ENCODE measurements at regions not wholly inside any gene's neighbourhood (a gene's known extent, or its start where the extent isn't known, plus 50 kb on each side); places are given as distances from the start of the nearest gene placed in this dataset.

- peaks cover 2 to 6% of the 10 kb centered on the region in 2 donors for H3K9me3 Mint-ChIP-seq
- no peaks in the 10 kb centered on the region for H3K27me3 Mint-ChIP-seq (ENCODE audit: low read depth)
- H3K27ac Mint-ChIP-seq: no peak overlapping the region
- H3K4me3 Mint-ChIP-seq: no peak overlapping the region
- no peak for ATAC-seq (replicated peaks in 1 of 2)
- DNase-seq: no peak
- H3K4me1 Mint-ChIP-seq (ENCODE audit: low read depth): peaks cover 9% of the 10 kb centered on the region
- H3K36me3 Mint-ChIP-seq (ENCODE audit: insufficient read depth in 2 of 2): peaks cover 6 to 12% of the 10 kb centered on the region in 2 donors
These were observed 234.9 kb downstream of the PTPRC start for GRCh38 chr1:198873696-198874230.

- H3K27me3 Mint-ChIP-seq (ENCODE audit: low read depth): no peaks in the 10 kb centered on the region
- no peak for ATAC-seq (replicated peaks in 1 of 2)
- H3K36me3 Mint-ChIP-seq (ENCODE audit: insufficient read depth in 2 of 2): peaks cover 9 to 21% of the 10 kb centered on the region in 2 donors
- H3K4me1 Mint-ChIP-seq (ENCODE audit: low read depth): peaks cover 33% of the 10 kb centered on the region
- peaks cover 2 to 10% of the 10 kb centered on the region in 2 donors for H3K9me3 Mint-ChIP-seq
- no peak for DNase-seq
- H3K4me3 Mint-ChIP-seq: no peak overlapping the region
- H3K27ac Mint-ChIP-seq: no peak overlapping the region
These were observed 237.6 kb downstream of the PTPRC start for GRCh38 chr1:198876371-198876871.

DNA sequence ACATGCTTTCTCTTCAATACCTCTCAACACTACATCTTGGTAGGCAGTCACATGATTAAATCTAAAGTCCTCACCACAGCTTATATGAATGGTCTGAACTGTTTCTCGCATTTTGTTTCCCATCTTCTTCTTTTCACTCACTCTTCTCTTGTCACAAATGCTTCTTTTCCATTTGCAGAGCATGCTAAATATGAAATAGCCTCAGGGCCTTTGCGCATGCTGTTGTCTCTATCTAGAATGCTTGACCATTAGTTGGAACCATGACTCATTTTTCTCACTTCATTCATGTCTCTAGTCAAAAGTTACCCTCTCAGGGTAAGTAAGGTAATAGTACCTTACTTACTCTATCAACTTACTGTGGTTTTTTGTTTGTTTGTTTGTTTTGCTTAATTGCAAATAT, 239.7 kb downstream of the PTPRC start:
- no peak for DNase-seq
- Mint-ChIP-seq H3K27me3 (ENCODE audit: low read depth) (no peaks in the 10 kb centered on the region), H3K9me3 (peaks cover 2 to 10% of the 10 kb centered on the region in 2 donors), H3K4me1 (ENCODE audit: low read depth) (peaks cover 53% of the 10 kb centered on the region), H3K27ac (peak overlapping the region; percentile 39), H3K36me3 (ENCODE audit: insufficient read depth in 2 of 2) (peaks cover 9 to 21% of the 10 kb centered on the region in 2 donors), H3K4me3 (no peak overlapping the region)
- ATAC-seq (replicated peaks in 1 of 2): no peak

DNA sequence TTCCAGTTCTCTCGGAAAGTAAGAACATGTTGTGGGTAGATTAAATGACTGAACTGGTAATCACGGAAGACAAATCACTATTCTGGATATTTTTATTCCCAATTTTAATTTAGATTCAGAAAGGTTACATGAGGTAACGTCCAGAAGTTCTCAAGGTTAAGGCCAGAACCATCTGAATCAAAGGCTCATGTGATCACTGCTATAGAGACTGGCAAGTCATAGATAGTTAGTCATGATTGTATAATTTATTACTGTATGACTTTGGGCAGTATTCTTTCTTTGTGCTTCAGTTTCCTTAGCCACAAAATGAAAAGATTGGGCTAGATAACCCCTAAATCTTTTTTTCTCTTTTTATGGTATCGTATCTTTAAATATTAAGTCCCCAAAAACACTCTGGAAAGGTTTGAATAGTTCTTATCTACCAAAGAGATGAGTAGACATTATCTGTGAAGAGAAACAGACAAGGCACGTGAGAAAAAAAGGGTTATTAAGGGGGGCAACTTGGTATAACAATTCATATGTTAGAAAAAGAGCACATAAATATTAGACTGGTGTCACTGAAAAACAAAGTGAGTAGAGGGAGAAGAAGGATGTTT, 241.0 kb downstream of the PTPRC start:
- H3K27me3 Mint-ChIP-seq (ENCODE audit: low read depth): no peaks in the 10 kb centered on the region
- DNase-seq (no peak), ATAC-seq (replicated peaks in 1 of 2) (no peak)
- peak overlapping the region; percentile 87 for H3K27ac Mint-ChIP-seq
- H3K4me1 Mint-ChIP-seq (ENCODE audit: low read depth): peaks cover 53% of the 10 kb centered on the region
- H3K9me3 Mint-ChIP-seq: peaks cover 0 to 10% of the 10 kb centered on the region in 2 donors
- peaks cover 6 to 21% of the 10 kb centered on the region in 2 donors for H3K36me3 Mint-ChIP-seq (ENCODE audit: insufficient read depth in 2 of 2)
- peak overlapping the region in 1 of 2 donors; percentile 39 for H3K4me3 Mint-ChIP-seq

GRCh38 chr1:198880397-198880796, 241.6 kb downstream of the PTPRC start:
- peaks cover 6 to 21% of the 10 kb centered on the region in 2 donors for H3K36me3 Mint-ChIP-seq (ENCODE audit: insufficient read depth in 2 of 2)
- H3K27ac Mint-ChIP-seq: peak overlapping the region; percentile 86
- ATAC-seq (replicated peaks in 1 of 2) (no peak), DNase-seq (no peak)
- peaks cover 0 to 10% of the 10 kb centered on the region in 2 donors for H3K9me3 Mint-ChIP-seq
- H3K4me1 Mint-ChIP-seq (ENCODE audit: low read depth): peaks cover 53% of the 10 kb centered on the region
- no peaks in the 10 kb centered on the region for H3K27me3 Mint-ChIP-seq (ENCODE audit: low read depth)
- no peak overlapping the region for H3K4me3 Mint-ChIP-seq

GRCh38 chr1:198880818-198881597, 242.2 kb downstream of the PTPRC start:
- DNase-seq: peak; percentile 31 to 41
- peaks cover 53% of the 10 kb centered on the region for H3K4me1 Mint-ChIP-seq (ENCODE audit: low read depth)
- ATAC-seq (replicated peaks in 1 of 2): peak; percentile 97 to 98
- H3K27me3 Mint-ChIP-seq (ENCODE audit: low read depth): no peaks in the 10 kb centered on the region
- H3K27ac Mint-ChIP-seq: peak overlapping the region; percentile 86
- H3K36me3 Mint-ChIP-seq (ENCODE audit: insufficient read depth in 2 of 2): peaks cover 6 to 21% of the 10 kb centered on the region in 2 donors
- H3K9me3 Mint-ChIP-seq: peaks cover 0 to 10% of the 10 kb centered on the region in 2 donors
- H3K4me3 Mint-ChIP-seq: peak overlapping the region; percentile 34 to 36

- H3K9me3 Mint-ChIP-seq: peaks cover 0 to 10% of the 10 kb centered on the region in 2 donors
These were observed 244.3 kb downstream of the PTPRC start for GRCh38 chr1:198883184-198883583.

DNA sequence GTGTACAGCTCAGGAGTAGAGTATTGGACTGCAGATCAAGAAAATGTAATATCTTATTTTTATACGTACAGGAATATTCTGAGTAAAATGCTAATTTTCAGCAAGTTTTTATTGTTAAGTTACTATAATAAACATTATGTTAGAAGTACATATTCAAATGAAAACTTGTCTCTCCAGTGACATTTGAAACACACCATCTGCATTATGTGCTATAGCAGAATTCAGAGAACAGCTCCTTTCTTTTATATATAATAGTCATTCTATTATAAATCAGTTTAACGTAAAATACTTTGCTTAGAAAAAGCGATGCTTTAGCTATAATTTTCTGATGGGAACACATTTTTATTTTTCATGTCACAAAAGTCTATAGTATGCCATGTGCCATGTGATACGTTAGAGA, 249.0 kb downstream of the PTPRC start:
- H3K9me3 Mint-ChIP-seq: no peaks in the 10 kb centered on the region
- no peak overlapping the region for H3K27ac Mint-ChIP-seq
- H3K4me3 Mint-ChIP-seq: no peak overlapping the region
- H3K36me3 Mint-ChIP-seq (ENCODE audit: insufficient read depth in 2 of 2): peaks cover 0 to 2% of the 10 kb centered on the region in 2 donors
- DNase-seq: no peak
- peaks cover 7% of the 10 kb centered on the region for H3K4me1 Mint-ChIP-seq (ENCODE audit: low read depth)
- no peak for ATAC-seq (replicated peaks in 1 of 2)
- H3K27me3 Mint-ChIP-seq (ENCODE audit: low read depth): no peaks in the 10 kb centered on the region

More at GRCh38 chr1:198883184-198883583, 244.3 kb downstream of the PTPRC start:
- Mint-ChIP-seq H3K36me3 (ENCODE audit: insufficient read depth in 2 of 2) (peaks cover 6 to 17% of the 10 kb centered on the region in 2 donors), H3K4me3 (no peak overlapping the region), H3K27me3 (ENCODE audit: low read depth) (no peaks in the 10 kb centered on the region), H3K27ac (no peak overlapping the region), H3K4me1 (ENCODE audit: low read depth) (peaks cover 50% of the 10 kb centered on the region)
- DNase-seq (no peak), ATAC-seq (replicated peaks in 1 of 2) (peak; percentile 41 to 56)

GRCh38 chr1:198888379-198888943, 249.6 kb downstream of the PTPRC start:
- no peaks in the 10 kb centered on the region for H3K9me3 Mint-ChIP-seq
- no peak for ATAC-seq (replicated peaks in 1 of 2)
- no peaks in the 10 kb centered on the region for H3K27me3 Mint-ChIP-seq (ENCODE audit: low read depth)
- peaks cover 0 to 2% of the 10 kb centered on the region in 2 donors for H3K36me3 Mint-ChIP-seq (ENCODE audit: insufficient read depth in 2 of 2)
- H3K27ac Mint-ChIP-seq: no peak overlapping the region
- H3K4me3 Mint-ChIP-seq: no peak overlapping the region
- peaks cover under 1% of the 10 kb centered on the region for H3K4me1 Mint-ChIP-seq (ENCODE audit: low read depth)
- DNase-seq: no peak

- DNase-seq (no peak), ATAC-seq (replicated peaks in 1 of 2) (no peak)
- H3K9me3 Mint-ChIP-seq: no peaks in the 10 kb centered on the region
- H3K27me3 Mint-ChIP-seq (ENCODE audit: low read depth): no peaks in the 10 kb centered on the region
- H3K36me3 Mint-ChIP-seq (ENCODE audit: insufficient read depth in 2 of 2): peaks cover 0 to 2% of the 10 kb centered on the region in 2 donors
- peaks cover 4% of the 10 kb centered on the region for H3K4me1 Mint-ChIP-seq (ENCODE audit: low read depth)
- H3K27ac Mint-ChIP-seq: no peak overlapping the region
- no peak overlapping the region for H3K4me3 Mint-ChIP-seq
These were observed 250.3 kb downstream of the PTPRC start for GRCh38 chr1:198889101-198889500.

DNA sequence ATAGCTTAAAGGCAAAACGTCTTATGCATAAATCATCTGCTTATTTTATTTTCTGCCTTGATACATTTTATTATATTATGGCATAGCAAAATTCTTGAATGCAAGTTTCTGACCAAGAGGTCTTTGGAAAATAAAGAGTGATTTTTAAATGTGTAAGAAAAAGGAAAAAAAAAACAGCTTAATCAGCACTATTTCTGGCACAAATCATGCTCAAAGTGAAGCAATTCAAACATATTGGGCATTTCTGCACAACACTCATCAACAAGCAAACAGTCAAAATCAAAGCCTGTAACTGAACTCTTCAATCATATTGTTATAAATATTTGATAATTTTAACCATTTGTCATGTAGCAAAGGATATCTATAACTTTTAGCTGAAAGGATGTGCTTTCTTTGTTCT, 250.9 kb downstream of the PTPRC start:
- Mint-ChIP-seq H3K4me1 (ENCODE audit: low read depth) (peaks cover 5% of the 10 kb centered on the region), H3K36me3 (ENCODE audit: insufficient read depth in 2 of 2) (peaks cover 0 to 3% of the 10 kb centered on the region in 2 donors), H3K27me3 (ENCODE audit: low read depth) (no peaks in the 10 kb centered on the region), H3K9me3 (no peaks in the 10 kb centered on the region), H3K27ac (no peak overlapping the region), H3K4me3 (no peak overlapping the region)
- ATAC-seq (replicated peaks in 1 of 2) (no peak), DNase-seq (no peak)

DNA sequence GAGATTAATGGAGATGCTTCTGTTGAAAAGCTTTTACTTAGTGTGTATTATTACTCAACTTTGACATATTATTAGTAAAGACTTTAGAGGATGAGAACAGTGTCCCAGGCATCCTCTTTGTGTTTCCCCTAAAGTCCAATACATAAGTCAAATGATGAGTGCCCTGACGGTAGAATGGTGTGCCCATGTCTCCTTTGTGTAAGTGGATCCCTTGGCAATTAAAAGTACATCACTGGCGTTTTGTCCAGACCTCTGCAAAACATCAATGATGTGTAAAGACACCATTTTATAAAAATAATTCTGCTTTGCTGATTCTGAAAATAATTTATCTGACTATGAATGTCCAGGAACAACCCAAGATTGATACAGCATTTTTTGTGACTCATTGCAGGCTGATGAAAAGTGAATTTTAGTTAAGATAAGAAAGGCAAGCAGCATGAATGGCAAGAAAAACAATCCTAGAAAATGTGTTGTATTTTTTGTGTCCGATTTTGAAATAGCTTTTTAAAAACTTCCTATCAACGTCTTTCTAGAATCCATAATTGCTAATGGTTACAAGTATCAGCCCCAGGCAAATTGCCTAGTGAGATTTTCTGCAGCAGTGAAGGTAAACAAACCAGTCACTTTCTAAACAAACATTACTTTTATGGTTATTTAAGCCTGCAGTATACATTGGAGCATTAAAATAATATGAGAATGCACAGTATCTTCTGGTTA, 251.5 kb downstream of the PTPRC start:
- H3K36me3 Mint-ChIP-seq (ENCODE audit: insufficient read depth in 2 of 2): peaks cover 0 to 4% of the 10 kb centered on the region in 2 donors
- DNase-seq: no peak
- no peak overlapping the region for H3K4me3 Mint-ChIP-seq
- H3K4me1 Mint-ChIP-seq (ENCODE audit: low read depth): peaks cover 5% of the 10 kb centered on the region
- H3K9me3 Mint-ChIP-seq: no peaks in the 10 kb centered on the region
- no peak for ATAC-seq (replicated peaks in 1 of 2)
- no peak overlapping the region for H3K27ac Mint-ChIP-seq
- no peaks in the 10 kb centered on the region for H3K27me3 Mint-ChIP-seq (ENCODE audit: low read depth)
